ENCODE measurements at regions not wholly inside any gene's neighbourhood (a gene's known extent, or its start where the extent isn't known, plus 50 kb on each side); places are given as distances from the start of the nearest gene placed in this dataset.
"Not testable (repeated sequence)": the region's sequence is repeated elsewhere in the genome, so short reads cannot be mapped to it uniquely, and the experiment has no call there.

DNA sequence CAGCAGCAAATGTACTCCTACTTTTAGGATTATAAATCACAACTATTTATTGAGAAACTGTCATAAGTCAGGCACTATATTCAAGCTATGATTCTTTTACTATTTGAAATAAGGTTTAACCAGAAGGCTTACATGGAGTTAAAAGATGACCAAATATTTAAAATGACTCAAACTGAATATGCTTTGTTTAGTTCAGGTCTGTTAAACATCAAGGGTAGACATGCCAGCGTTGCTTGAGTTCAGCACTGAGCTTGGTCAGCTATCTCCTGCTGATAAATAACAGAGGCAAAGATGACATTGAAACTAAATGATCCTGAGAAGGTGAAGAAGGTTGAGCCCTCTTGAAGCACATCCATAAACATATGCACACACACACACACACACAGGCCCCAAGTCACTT lies 305.6 kb downstream of the ANKRD30BL start:
- 30% methylated on average over 1 of the region's 1 CpG for WGBS
- H3K4me3 ChIP-seq (ENCODE audit: low read length); H3K27me3 ChIP-seq (ENCODE audit: control insufficient read depth, insufficient read depth); DNase-seq; H3K9me3 ChIP-seq (ENCODE audit: control insufficient read depth, low read length); H3K27ac ChIP-seq (ENCODE audit: low read length); intact Hi-C loops (cut with DNase I); H3K4me1 ChIP-seq (ENCODE audit: control insufficient read depth, insufficient read depth, low read length); ATAC-seq: not testable (repeated sequence)

DNA sequence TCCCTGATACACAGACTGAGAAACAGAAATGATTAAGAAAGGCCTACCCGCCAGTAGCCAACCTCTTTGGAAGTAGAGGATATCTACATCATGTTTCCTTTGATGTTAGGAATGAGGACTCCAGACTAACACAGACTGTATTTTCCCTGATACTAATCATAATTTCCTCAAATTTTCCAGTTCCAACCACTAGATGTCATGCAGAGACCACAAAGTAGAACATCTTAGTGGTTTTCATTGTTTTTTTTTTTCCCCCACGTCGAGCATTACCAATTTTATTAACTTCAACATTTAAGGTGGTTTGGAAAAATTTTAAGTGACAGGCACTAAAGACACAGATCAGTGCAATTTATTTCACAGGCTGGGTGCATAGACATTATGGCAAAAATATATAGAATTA lies 303.6 kb downstream of the ANKRD30BL start:
- H3K4me3 ChIP-seq (ENCODE audit: low read length); H3K27me3 ChIP-seq (ENCODE audit: control insufficient read depth, insufficient read depth); H3K4me1 ChIP-seq (ENCODE audit: control insufficient read depth, insufficient read depth, low read length); DNase-seq; ATAC-seq; intact Hi-C loops (cut with DNase I); H3K27ac ChIP-seq (ENCODE audit: low read length); H3K9me3 ChIP-seq (ENCODE audit: control insufficient read depth, low read length): not testable (repeated sequence)
- WGBS, result 3% methylated on average over 3 of the region's 3 CpGs
